ELR (cell line): ENCODE measurements at regions not wholly inside any gene's neighbourhood (a gene's known extent, or its start where the extent isn't known, plus 50 kb on each side); places are given as distances from the start of the nearest gene placed in this dataset.

Experiments used
- DNase-seq: peaks from one replicate; pipeline ENCODE4 v3.0.0-alpha.2; 2015; ENCODE audit warnings: low read depth

GRCh38 chr17:71402007-71402406, 718.8 kb upstream of the SOX9 start:
- DNase-seq = no peak

- DNase-seq = peak; percentile 36
Observed at GRCh38 chr17:71402661-71403141, 718.1 kb upstream of the SOX9 start.

- peak; percentile 25 for DNase-seq
Observed at GRCh38 chr17:71405101-71405500, 715.7 kb upstream of the SOX9 start.

- DNase-seq = no peak
Observed at GRCh38 chr17:71407981-71408380, 712.8 kb upstream of the SOX9 start.

GRCh38 chr17:71409137-71409536, 711.7 kb upstream of the SOX9 start:
- DNase-seq = no peak

GRCh38 chr17:71409712-71410111, 711.1 kb upstream of the SOX9 start:
- DNase-seq = peak; percentile 88

- DNase-seq = peak; percentile 98
Observed at GRCh38 chr17:71412803-71413202, 708.0 kb upstream of the SOX9 start.

GRCh38 chr17:71413935-71414334, 706.9 kb upstream of the SOX9 start:
- DNase-seq = peak; percentile 27

GRCh38 chr17:71417142-71417541, 703.7 kb upstream of the SOX9 start:
- no peak for DNase-seq

- DNase-seq = no peak
Observed at GRCh38 chr17:71422968-71423367, 697.9 kb upstream of the SOX9 start.

- peak; percentile 96 for DNase-seq
Observed at GRCh38 chr17:71423871-71424546, 696.8 kb upstream of the SOX9 start.

- DNase-seq = peak; percentile 67
Observed at GRCh38 chr17:71427801-71428200, 693.0 kb upstream of the SOX9 start.

GRCh38 chr17:71428897-71429296, 691.9 kb upstream of the SOX9 start:
- DNase-seq = no peak

- no peak for DNase-seq
Observed at GRCh38 chr17:71430281-71430680, 690.5 kb upstream of the SOX9 start.

- DNase-seq = no peak
Observed at GRCh38 chr17:71431146-71431545, 689.7 kb upstream of the SOX9 start.

GRCh38 chr17:71432378-71433315, 688.2 kb upstream of the SOX9 start:
- peak; percentile 39 for DNase-seq

- DNase-seq = no peak
Observed at GRCh38 chr17:71434716-71435115, 686.1 kb upstream of the SOX9 start.

GRCh38 chr17:71436479-71436878, 684.3 kb upstream of the SOX9 start:
- DNase-seq = no peak

GRCh38 chr17:71437166-71437565, 683.7 kb upstream of the SOX9 start:
- DNase-seq = no peak

- peak; percentile 99 for DNase-seq
Observed at GRCh38 chr17:71438631-71439146, 682.1 kb upstream of the SOX9 start.

- peak; percentile 22 for DNase-seq
Observed at GRCh38 chr17:71440513-71440912, 680.3 kb upstream of the SOX9 start.

GRCh38 chr17:71441098-71441497, 679.7 kb upstream of the SOX9 start:
- DNase-seq = peak; percentile 97

- DNase-seq = peak; percentile 8
Observed at GRCh38 chr17:71444078-71444477, 676.7 kb upstream of the SOX9 start.
